ENCODE measurements at regions not wholly inside any gene's neighbourhood (a gene's known extent, or its start where the extent isn't known, plus 50 kb on each side); places are given as distances from the start of the nearest gene placed in this dataset.

DNA sequence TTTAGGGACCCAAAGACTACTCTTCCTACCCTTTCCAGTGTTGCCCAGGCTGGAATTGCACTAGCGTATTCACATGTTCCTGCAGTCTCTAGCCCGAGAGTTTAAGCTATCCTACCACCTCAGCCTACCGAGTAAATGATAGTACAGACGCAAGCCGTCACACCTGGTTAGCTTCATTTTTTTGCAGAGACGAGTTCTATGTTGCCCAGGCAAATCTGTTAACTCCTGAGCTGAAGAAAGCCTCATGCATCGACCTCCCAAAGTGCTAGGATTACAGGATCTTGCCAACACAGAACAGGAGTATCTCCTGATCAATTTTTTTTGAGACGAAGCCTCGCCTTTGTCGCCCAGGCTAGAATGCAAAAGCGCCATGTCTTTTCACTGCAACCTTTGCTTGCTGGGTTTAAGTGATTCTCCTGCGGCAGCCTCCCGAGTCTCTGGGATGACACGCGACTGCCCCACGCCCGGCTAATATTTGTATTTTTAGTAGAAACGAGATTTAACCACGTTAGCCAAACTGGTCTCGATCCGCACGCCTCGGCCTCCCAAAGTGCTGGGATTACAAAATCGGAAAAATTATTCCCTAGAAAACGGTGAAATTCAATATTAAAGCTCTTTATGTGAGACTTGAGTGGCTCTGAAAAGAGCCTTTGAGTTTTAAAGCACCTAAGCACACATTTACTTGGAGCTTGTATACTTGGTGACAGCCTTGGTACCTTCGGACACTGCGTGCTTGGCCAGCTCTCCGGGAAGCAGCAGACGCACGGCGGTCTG, 128.5 kb downstream of the HFE start:
- Histone ChIP-seq H3K27ac (no peak overlapping the region), H3K9me3 (ENCODE audit: severe bottlenecking) (peaks cover 16% of the 10 kb centered on the region), H3K4me3 (ENCODE audit: low read depth, low read length) (no peak overlapping the region), H3K27me3 (ENCODE audit: insufficient read depth, low read depth, severe bottlenecking) (no peaks in the 10 kb centered on the region), H3K36me3 (no peaks in the 10 kb centered on the region)
- TF ChIP-seq, protein P1, sequence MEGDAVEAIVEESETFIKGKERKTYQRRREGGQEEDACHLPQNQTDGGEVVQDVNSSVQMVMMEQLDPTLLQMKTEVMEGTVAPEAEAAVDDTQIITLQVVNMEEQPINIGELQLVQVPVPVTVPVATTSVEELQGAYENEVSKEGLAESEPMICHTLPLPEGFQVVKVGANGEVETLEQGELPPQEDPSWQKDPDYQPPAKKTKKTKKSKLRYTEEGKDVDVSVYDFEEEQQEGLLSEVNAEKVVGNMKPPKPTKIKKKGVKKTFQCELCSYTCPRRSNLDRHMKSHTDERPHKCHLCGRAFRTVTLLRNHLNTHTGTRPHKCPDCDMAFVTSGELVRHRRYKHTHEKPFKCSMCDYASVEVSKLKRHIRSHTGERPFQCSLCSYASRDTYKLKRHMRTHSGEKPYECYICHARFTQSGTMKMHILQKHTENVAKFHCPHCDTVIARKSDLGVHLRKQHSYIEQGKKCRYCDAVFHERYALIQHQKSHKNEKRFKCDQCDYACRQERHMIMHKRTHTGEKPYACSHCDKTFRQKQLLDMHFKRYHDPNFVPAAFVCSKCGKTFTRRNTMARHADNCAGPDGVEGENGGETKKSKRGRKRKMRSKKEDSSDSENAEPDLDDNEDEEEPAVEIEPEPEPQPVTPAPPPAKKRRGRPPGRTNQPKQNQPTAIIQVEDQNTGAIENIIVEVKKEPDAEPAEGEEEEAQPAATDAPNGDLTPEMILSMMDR (IDR thresholded peaks at IDR 0.05; ENCODE audit: low read depth, low read length), result no peak
- DNase-seq, result no peak

DNA sequence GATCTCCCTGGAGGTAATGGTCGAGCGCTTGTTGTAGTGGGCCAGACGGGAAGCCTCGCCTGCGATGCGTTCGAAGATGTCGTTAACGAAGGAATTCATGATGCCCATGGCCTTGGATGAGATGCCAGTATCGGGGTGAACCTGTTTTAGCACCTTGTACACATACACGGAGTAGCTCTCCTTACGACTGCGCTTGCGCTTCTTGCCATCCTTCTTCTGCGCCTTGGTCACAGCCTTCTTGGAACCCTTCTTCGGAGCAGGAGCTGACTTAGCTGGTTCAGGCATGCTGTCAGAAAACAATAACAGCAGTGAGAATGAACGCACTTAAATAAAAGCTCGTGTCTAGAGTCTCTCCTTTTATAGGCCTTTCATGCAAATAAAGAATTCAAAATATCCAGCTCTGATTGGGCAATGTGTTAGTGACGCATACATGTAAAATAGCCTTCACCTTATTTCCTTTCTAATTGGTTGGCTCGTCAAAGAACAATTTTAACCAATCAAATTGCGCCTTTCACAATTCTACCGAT, 129.2 kb downstream of the HFE start:
- H3K36me3 ChIP-seq, result no peaks in the 10 kb centered on the region
- no peak overlapping the region for H3K4me3 ChIP-seq (ENCODE audit: low read depth, low read length)
- DNase-seq, result no peak
- peaks cover 16% of the 10 kb centered on the region for H3K9me3 ChIP-seq (ENCODE audit: severe bottlenecking)
- H3K27me3 ChIP-seq (ENCODE audit: insufficient read depth, low read depth, severe bottlenecking), result no peaks in the 10 kb centered on the region
- H3K27ac ChIP-seq, result no peak overlapping the region
- TF ChIP-seq, protein P1 (IDR thresholded peaks at IDR 0.05; ENCODE audit: low read depth, low read length), result no peak

DNA sequence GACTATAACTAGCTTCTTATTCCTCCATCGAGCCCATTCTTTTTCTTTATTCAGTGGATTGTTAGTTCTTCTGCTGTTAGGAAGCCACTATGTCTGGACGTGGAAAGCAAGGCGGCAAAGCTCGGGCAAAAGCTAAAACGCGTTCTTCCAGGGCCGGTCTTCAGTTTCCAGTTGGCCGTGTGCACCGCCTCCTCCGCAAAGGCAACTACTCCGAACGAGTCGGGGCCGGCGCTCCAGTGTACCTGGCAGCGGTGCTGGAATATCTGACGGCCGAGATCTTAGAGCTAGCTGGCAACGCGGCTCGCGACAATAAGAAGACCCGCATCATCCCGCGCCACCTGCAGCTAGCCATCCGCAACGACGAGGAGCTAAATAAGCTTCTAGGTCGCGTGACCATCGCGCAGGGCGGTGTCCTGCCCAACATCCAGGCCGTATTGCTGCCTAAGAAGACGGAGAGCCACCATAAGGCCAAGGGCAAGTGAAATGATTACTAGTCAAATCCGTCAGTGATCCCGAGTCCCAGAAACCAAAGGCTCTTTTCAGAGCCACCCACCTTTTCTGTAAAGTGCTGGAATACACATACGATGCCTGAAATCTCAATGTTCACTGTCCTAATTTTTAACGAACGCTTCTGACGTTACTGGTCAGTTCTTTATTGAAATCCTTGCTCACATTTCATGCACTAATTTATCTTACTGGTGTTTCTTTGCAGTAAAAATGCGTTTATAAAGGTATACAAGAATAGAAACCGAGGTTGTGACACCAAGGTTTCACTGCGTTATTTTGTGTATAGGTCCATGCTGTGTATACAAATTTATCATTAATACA, 129.9 kb downstream of the HFE start:
- Histone ChIP-seq H3K27me3 (ENCODE audit: insufficient read depth, low read depth, severe bottlenecking) (no peaks in the 10 kb centered on the region), H3K4me3 (ENCODE audit: low read depth, low read length) (no peak overlapping the region), H3K36me3 (no peaks in the 10 kb centered on the region), H3K27ac (no peak overlapping the region), H3K9me3 (ENCODE audit: severe bottlenecking) (peaks cover 16% of the 10 kb centered on the region)
- TF ChIP-seq, protein P1 (IDR thresholded peaks at IDR 0.05; ENCODE audit: low read depth, low read length), result no peak
- no peak for DNase-seq

DNA sequence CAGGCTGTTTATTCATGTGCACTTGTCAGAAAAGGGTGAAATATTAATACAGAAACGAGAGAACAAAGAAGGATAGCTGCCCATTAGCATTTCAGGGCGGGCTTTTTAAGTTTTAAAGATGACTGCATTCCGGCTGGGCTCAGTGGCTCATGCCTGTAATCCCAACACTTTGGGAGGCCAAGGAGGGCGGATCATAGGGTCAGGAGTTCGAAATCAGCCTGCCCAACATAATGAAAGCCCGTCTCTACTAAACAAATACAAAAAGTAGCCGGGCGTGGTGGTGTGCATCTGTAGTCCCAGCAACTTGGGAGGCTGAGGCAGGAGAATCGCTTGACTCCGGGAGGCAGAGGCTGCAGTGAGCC, 130.5 kb downstream of the HFE start:
- TF ChIP-seq, protein P1 (IDR thresholded peaks at IDR 0.05; ENCODE audit: low read depth, low read length), result no peak
- no peak for DNase-seq
- Histone ChIP-seq H3K4me3 (ENCODE audit: low read depth, low read length) (no peak overlapping the region), H3K27me3 (ENCODE audit: insufficient read depth, low read depth, severe bottlenecking) (no peaks in the 10 kb centered on the region), H3K27ac (no peak overlapping the region), H3K36me3 (no peaks in the 10 kb centered on the region), H3K9me3 (ENCODE audit: severe bottlenecking) (peaks cover 16% of the 10 kb centered on the region)

DNA sequence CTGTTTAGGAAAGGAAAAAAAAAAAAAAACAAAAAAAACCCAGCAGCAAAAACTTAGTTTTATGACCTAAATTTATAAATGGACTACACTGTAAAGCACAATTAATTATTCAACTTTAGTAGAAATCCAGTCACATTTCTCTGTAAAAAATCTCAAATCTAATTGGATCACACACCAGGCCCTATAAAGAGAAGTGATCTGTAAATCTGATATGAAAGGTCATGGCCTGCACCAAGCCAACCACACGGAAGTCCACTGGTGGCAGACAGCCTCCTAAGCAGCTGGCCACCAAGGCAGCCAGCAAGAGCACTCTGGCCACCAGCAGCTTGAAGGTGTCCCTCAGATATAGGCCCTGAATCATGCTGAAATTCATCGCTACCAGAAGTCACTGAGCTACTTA, 131.6 kb downstream of the HFE start:
- Histone ChIP-seq H3K36me3 (no peaks in the 10 kb centered on the region), H3K27me3 (ENCODE audit: insufficient read depth, low read depth, severe bottlenecking) (no peaks in the 10 kb centered on the region), H3K9me3 (ENCODE audit: severe bottlenecking) (peaks cover 16% of the 10 kb centered on the region), H3K27ac (no peak overlapping the region), H3K4me3 (ENCODE audit: low read depth, low read length) (no peak overlapping the region)
- TF ChIP-seq, protein P1 (IDR thresholded peaks at IDR 0.05; ENCODE audit: low read depth, low read length), result no peak
- no peak for DNase-seq

Data from WERI-Rb-1 (cell line).